HG02610 (cell line): ENCODE measurements at regions not wholly inside any gene's neighbourhood (a gene's known extent, or its start where the extent isn't known, plus 50 kb on each side); places are given as distances from the start of the nearest gene placed in this dataset.

Experiments used
- ATAC-seq: cut with Tn5 transposase; IDR thresholded peaks from one replicate; pipeline ENCODE4 v1.9.1; 2021; ENCODE audit warnings: mild to moderate bottlenecking, moderate library complexity; ENCODE audit not compliant: unreplicated experiment

DNA sequence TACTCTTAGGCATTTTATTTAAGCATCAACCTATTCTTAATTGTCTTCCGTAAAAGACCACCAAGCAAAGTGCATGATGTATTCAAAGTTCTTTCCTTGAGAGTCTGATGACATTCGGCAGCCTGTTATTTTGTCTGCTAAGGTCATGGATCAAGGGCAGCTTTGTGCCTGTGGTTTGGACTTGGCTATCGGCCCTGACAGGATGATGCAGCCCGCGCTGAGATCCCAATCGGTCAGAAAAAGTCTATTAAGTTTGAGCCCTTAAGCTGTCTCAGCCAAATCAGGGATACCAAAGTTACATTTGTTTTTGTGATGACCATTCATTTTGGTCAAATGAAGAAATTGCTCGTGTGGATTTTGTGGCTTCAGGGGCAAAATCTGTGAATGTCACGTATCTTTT is 718.9 kb upstream of the FANCL start:
- no peak for ATAC-seq

DNA sequence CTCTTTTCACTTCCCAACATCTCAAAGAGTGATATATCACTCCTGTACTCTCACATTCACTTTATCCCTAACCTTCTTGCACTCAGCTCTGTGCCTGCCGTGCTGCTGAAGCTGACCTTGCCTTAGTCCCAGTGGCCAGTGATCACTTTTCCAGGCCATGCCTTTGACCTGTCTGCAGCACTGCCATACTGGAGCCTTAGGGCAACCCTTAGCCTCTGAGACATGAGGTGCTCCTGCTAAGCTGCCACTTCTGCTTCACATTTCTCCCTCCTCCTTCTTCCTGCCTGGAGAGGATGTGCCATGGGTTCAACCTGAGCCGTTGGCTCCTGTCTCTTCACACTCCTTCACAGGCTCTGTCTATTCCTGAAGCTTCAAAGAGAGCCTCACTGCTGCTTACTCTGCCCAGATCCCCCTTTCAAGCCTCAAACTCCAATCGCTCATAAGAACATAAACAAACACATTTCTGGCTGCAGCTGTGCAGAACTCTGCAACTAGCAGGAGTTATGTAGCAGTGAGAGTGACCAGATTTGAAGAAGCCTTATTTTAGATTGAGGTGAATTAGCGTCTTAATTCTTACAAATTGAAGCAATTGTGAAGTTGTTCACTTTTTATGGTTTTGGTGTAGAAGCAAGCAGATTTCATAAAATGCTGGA is 716.2 kb upstream of the FANCL start:
- ATAC-seq = no peak

GRCh38 chr2:58954880-58955385 is 713.8 kb upstream of the FANCL start:
- ATAC-seq = no peak

GRCh38 chr2:58951722-58952121 is 710.6 kb upstream of the FANCL start:
- no peak for ATAC-seq

DNA sequence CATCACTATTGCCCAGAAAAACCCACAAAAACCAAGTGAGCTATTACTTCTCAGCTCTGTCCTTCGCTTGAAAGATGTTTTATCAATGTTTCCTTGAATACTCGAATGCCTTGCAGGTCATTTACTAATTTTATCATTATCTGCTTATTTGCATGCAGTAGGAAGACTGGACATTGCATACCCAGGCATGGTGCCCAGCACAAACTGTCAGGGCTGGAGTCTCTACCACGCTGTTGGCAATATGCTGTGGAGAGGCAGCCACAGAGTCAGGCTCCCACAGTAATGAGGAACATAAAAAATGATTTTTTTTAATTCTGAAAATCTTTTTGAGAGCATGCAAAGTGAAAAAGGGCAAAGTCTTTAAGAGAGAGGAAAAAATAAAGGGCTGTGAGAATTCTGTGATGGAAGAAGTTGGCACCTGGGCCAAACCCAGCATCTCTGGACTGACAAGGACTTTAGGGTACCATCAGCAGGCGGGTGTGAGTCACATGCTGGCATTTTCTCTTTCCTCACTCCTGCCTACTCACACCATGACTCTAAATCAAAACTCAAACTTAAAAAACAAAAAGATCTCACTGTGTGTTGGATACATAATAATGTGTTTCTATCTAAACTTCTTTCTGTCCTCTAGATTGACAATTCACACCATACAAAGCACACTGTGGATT is 709.8 kb upstream of the FANCL start:
- no peak for ATAC-seq

DNA sequence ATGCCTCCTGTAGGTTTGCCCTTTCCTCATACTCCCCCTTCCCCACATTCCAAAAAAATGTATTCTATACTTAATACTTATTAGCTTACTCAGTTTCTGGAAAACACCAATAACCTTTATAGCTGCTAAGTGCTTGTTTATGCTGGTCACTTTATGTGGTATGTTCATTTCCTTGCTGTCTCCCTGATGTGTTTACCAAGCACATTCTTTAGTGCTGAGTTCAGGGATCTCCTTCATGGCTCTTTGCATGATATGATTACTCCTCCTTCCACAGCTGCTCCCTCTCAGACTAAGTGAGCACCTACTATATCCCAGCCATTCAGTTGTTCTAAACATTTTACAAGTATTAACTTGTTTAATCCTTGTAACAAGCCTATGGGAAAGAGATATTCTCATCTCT is 698.3 kb upstream of the FANCL start:
- no peak for ATAC-seq

DNA sequence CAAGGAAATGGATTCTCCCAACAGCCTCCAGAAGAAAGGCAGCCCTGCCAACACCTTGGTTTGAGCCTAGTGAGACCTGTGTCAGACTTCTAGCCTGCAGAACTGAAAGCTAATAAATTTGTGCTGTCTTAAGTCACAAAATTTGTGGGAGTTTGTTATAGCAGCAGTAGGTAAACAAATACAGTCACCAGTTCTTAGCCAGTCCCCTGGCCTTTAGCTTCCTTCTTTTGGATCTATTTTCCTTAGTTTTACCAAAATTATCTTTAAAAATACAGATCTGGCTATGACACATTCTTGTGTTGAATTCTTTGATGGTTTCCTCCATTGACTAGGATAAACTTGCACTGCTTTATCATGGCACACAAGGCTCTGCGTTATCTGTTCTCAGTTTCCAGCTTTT is 697.9 kb upstream of the FANCL start:
- ATAC-seq = no peak

- no peak for ATAC-seq
Measured at GRCh38 chr2:58932801-58933200, 691.7 kb upstream of the FANCL start.

DNA sequence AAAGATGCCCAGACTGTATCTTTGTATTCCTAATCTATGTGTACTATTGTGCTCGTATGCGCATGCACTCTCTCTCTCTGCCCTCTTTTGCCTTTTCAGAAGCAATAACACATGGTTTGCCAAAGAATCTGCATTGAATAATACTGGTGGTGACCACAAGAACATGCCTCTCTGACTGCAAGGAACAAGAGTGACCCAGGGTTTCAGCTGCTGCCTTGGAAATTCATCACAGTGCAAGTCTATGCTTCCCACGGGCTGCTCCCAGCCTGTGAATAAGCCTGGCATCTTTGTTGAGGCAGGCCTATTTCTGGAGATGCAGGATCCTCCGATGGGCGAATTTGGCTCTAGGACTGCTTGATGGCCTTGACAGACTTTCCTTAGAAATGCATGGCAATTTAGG is 689.4 kb upstream of the FANCL start:
- ATAC-seq = no peak

DNA sequence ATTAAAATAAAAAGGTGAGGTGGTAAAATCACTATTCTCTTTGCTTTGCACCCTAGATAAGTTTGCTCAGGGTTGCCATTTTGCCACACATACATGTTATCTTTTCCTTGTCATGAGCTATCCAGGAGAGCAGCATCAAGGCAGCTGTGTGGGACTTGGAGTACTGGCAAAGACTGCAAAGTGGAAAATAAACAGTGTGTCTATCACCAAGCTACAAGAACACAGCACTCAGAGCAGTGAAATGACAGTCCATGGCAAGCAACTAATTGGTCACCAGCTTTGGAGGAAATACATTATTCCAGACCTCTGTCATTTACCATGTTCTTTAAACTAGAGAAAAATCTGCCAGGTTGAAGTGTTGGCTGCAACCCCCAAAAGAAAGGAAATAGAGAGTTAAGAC is 687.8 kb upstream of the FANCL start:
- ATAC-seq = no peak

DNA sequence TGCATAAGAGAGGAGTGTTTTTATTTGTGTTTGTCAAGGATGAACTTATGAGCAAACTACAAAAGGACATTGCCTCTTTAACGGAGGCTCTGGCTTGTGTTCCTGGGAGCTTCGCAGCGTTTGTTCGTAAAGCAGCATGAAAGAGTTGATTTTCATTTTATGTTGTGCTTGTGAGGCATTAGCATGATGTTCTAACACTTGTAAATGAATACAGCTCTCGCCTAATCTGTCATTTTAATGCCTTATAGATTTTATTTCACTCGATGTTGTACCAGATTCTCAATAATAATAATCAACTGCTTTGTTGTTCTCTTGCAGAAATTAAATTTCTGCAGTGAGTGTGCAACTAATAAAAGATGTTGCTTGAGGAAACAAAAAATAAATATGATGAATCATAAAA is 687.3 kb upstream of the FANCL start:
- no peak for ATAC-seq

GRCh38 chr2:58926112-58926511 is 685.0 kb upstream of the FANCL start:
- no peak for ATAC-seq

- no peak for ATAC-seq
Measured at GRCh38 chr2:58925676-58926081, 684.6 kb upstream of the FANCL start.

- no peak for ATAC-seq
Measured at GRCh38 chr2:58923869-58924268, 682.7 kb upstream of the FANCL start.

GRCh38 chr2:58922245-58922644 is 681.1 kb upstream of the FANCL start:
- ATAC-seq = no peak

- no peak for ATAC-seq
Measured at GRCh38 chr2:58921676-58922075, 680.6 kb upstream of the FANCL start.

GRCh38 chr2:58920001-58920400 is 678.9 kb upstream of the FANCL start:
- no peak for ATAC-seq

DNA sequence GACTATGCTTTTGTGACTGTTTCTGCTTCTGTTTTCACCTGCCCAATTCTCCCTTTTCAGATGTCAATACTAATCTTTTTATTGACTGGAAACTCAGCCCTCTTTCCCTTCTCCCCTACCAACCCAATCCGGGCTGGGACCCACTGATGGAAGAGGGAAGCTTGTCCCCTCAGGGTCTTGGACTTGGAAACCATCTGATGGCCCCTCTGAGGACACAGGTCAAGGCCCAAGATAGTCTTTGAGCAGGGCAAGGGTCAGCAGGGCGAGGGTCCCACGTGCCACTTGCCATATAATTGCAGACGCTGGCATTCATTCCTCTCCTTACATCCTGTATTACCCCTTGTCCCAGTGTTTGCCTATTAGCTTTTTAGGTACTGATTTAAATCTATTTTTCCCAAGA is 678.2 kb upstream of the FANCL start:
- no peak for ATAC-seq

GRCh38 chr2:58918141-58918540 is 677.0 kb upstream of the FANCL start:
- ATAC-seq = no peak

GRCh38 chr2:58917596-58917995 is 676.5 kb upstream of the FANCL start:
- no peak for ATAC-seq

- no peak for ATAC-seq
Measured at GRCh38 chr2:58916063-58916462, 674.9 kb upstream of the FANCL start.

GRCh38 chr2:58914733-58915505 is 673.8 kb upstream of the FANCL start:
- no peak for ATAC-seq
